K562 (cell line): ENCODE measurements at regions not wholly inside any gene's neighbourhood (a gene's known extent, or its start where the extent isn't known, plus 50 kb on each side); places are given as distances from the start of the nearest gene placed in this dataset.

Source experiments
- ARNT ChIP-seq, 2 experiments: fragments of 450-650 bp; IDR thresholded peaks; 2 replicates each; pipeline ENCODE4 v1.6.1; 2016; ENCODE audit warnings: mild to moderate bottlenecking in 1 of 2
- ATF4 ChIP-seq: fragments of 450-650 bp; formaldehyde crosslinking; IDR thresholded peaks from 2 replicates; pipeline ENCODE4 v1.4.0; 2022; ENCODE audit warnings: mild to moderate bottlenecking, moderate library complexity
- CEBPZ ChIP-seq: fragments of 150-350 bp; IDR thresholded peaks from 2 replicates; pipeline ENCODE4 v1.6.1; 2014; ENCODE audit warnings: low read depth, mild to moderate bottlenecking, low read length, borderline replicate concordance
- CGGBP1 ChIP-seq: fragments of 250-450 bp; sonication (Bioruptor Pico); IDR thresholded peaks from 2 replicates; pipeline ENCODE4 v1.9.0; 2021; ENCODE audit warnings: mild to moderate bottlenecking
- EGR1 ChIP-seq: fragments of 450-650 bp; conservative IDR thresholded peaks from 2 replicates; pipeline ENCODE4 v1.6.1; 2017; ENCODE audit warnings: mild to moderate bottlenecking
- GATA2 ChIP-seq: sonication (generic); formaldehyde crosslinking; IDR thresholded peaks from 2 replicates; pipeline ENCODE4 v1.4.0; 2020; ENCODE audit warnings: mild to moderate bottlenecking, missing genetic modification reagents
- HES1 ChIP-seq: fragments of 450-650 bp; IDR thresholded peaks from 2 replicates; pipeline ENCODE4 v1.6.1; 2016; ENCODE audit warnings: low read depth, mild to moderate bottlenecking, moderate library complexity
- KDM1A ChIP-seq, 2 experiments: fragments of 450-650 bp; IDR thresholded peaks; 2 replicates each; pipeline ENCODE4 v1.6.1; 2016; ENCODE audit warnings: mild to moderate bottlenecking in 2 of 2
- KHSRP ChIP-seq: fragments of 450-650 bp; IDR thresholded peaks from 2 replicates; pipeline ENCODE4 v1.6.1; 2017
- MNT ChIP-seq, 2 experiments: fragments of 450-650 bp; conservative IDR thresholded peaks; 2 replicates each; pipeline ENCODE4 v1.6.1; 2017; ENCODE audit warnings: mild to moderate bottlenecking in 2 of 2, moderate library complexity in 2 of 2
- MTA2 ChIP-seq: fragments of 450-650 bp; IDR thresholded peaks from 2 replicates; pipeline ENCODE4 v1.6.1; 2016; ENCODE audit warnings: low read depth
- NBN ChIP-seq: fragments of 450-650 bp; IDR thresholded peaks from 2 replicates; pipeline ENCODE4 v1.6.1; 2016; ENCODE audit warnings: low read depth, mild to moderate bottlenecking
- NCOA2 ChIP-seq, 2 experiments: fragments of 450-650 bp; IDR thresholded peaks; 2 replicates each; pipeline ENCODE4 v1.6.1; 2018; ENCODE audit warnings: mild to moderate bottlenecking in 2 of 2, moderate library complexity in 1 of 2; ENCODE audit not compliant: partially characterized antibody in 2 of 2
- NFE2 ChIP-seq: IDR thresholded peaks from 2 replicates; pipeline ENCODE4 v1.6.1; 2014; ENCODE audit warnings: antibody characterized with exemption, low read depth
- PBX2 ChIP-seq, 2 experiments: IDR thresholded peaks in 1 of 2; conservative IDR thresholded peaks in 1 of 2; 2 replicates each; pipeline ENCODE4 v1.6.1; 2016; ENCODE audit warnings: low read depth in 2 of 2, mild to moderate bottlenecking in 1 of 2, missing compliant biosample characterization in 1 of 2, missing genetic modification characterization in 1 of 2, moderate library complexity in 1 of 2
- STAG1 ChIP-seq: sonication (generic); formaldehyde crosslinking; IDR thresholded peaks from 2 replicates; pipeline ENCODE4 v1.5.0; 2020; ENCODE audit warnings: missing genetic modification reagents, borderline replicate concordance
- ZBTB7A ChIP-seq: IDR thresholded peaks from 2 replicates; pipeline ENCODE4 v1.6.1; 2011; ENCODE audit warnings: low read depth, mild to moderate bottlenecking, low read length, moderate library complexity, borderline replicate concordance; ENCODE audit not compliant: control insufficient read depth
- ZNF644 ChIP-seq: fragments of 200-800 bp; sonication (Bioruptor generic); IDR thresholded peaks from 2 replicates; pipeline ENCODE4 v1.6.1; 2016; ENCODE audit warnings: low read depth, missing genetic modification characterization, missing compliant biosample characterization

- TF ChIP-seq KDM1A (IDR thresholded peaks at IDR 0.05) = peak; percentile 84 to 85
- peak; percentile 65; the same call in 1 of the 2 replicates for TF ChIP-seq NBN
- TF ChIP-seq PBX2 (CRISPR knock-in tag; IDR thresholded peaks at IDR 0.05; ENCODE audit: low read depth) = no peak
- peak; percentile 74 for TF ChIP-seq PBX2 (tag; conservative IDR thresholded peaks at IDR 0.05; ENCODE audit: low read depth)
- TF ChIP-seq GATA2 (CRISPR knock-in tag) = peak; percentile 47; the same call in 1 of the 2 replicates
- peak; percentile 67 for TF ChIP-seq EGR1
- TF ChIP-seq HES1 = peak; percentile 62; the same call in 1 of the 2 replicates
- TF ChIP-seq MTA2 = peak; percentile 95
- peak in 1 of 2 experiments; percentile 68 for TF ChIP-seq NCOA2 (IDR thresholded peaks at IDR 0.05; ENCODE audit: partially characterized antibody in 2 of 2)
- TF ChIP-seq ZBTB7A = no peak
- TF ChIP-seq CEBPZ = no peak
- TF ChIP-seq MNT (conservative IDR thresholded peaks at IDR 0.05) = peak in 1 of 2 experiments; percentile 25; a peak in 1 of 4 replicates
- TF ChIP-seq STAG1 (CRISPR knock-in tag) = no peak
- TF ChIP-seq ATF4 (CRISPR knock-in tag) = peak; percentile 36; the same call in 1 of the 2 replicates
- TF ChIP-seq NFE2 = peak; percentile 23; the same call in 1 of the 2 replicates
- TF ChIP-seq CGGBP1 (CRISPR knock-in tag) = no peak
- TF ChIP-seq KHSRP = peak; percentile 73
- TF ChIP-seq ZNF644 (tag) = peak; percentile 80
- peak in 1 of 2 experiments; percentile 55; a peak in 1 of 4 replicates for TF ChIP-seq ARNT (IDR thresholded peaks at IDR 0.05)
Measured at GRCh38 chr3:4225005-4225471, 78.1 kb upstream of the SETMAR start (continued).
